Jurkat, Clone E6-1 (cell line): ENCODE measurements at regions not wholly inside any gene's neighbourhood (a gene's known extent, or its start where the extent isn't known, plus 50 kb on each side); places are given as distances from the start of the nearest gene placed in this dataset.

Experiments used
- DNase-seq: peaks from one replicate; pipeline ENCODE4 v3.0.0-alpha.2; 2011; ENCODE audit warnings: low read depth, low spot score
- H3K4me3 ChIP-seq: 2 replicates; pipeline ENCODE4 v1.5.1; 2011; ENCODE audit warnings: mild to moderate bottlenecking, low read length, control low read depth, moderate library complexity

DNA sequence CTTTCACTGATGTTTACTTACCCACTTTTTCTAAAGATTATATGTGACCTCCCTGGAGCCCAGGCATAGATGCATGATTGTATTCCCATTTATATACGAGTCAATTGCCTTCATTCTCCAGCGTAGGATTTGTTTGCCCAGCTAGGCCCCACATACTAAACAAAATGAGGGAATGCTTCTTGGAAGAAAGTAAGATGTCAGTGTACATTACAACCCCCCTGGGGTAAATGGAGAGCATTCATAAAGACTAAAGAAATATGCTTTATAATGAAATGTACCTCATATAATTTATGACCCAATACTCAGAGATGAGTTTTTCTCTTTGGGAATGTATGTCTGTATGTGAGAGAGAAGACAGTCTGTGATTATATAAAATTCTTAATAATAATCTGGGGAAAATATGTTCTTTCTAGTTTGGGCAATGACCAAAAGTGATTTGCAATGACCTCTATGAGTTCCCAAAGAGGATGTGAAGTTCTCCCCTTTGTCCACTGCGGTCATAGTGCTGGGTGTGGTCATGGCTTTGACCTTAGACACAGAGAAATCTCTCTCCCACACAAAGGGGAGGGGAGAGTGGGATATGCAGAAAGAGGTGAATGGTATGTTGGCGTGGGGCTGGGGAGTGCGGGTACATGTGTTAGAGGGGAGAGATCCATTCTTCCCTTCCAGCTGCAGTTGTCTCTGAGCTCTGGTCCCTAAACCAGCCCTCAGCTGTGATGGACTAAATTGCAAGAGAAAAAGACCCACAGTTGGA lies 175.6 kb downstream of the EN1 start:
- no peak for DNase-seq
- H3K4me3 ChIP-seq = no peak overlapping the region

DNA sequence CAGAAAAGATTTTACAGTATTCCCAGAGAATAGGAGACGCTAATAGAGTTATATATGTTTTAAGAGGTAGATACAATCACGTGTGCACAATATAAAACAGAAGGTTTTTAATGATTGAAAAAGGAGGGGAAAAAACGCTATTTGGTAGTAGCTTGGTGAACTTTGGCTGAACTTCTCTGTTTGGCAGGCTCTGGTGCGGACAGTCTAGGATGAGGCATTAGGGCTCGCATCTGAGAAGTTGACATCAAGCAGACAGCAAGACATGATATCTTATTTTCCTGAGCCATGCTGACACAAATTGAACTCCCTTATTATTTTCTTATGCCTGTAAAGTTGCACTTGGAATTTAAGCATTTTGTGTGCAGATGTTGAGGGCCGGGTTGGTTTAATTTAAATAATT lies 176.6 kb downstream of the EN1 start:
- no peak overlapping the region for H3K4me3 ChIP-seq
- no peak for DNase-seq

DNA sequence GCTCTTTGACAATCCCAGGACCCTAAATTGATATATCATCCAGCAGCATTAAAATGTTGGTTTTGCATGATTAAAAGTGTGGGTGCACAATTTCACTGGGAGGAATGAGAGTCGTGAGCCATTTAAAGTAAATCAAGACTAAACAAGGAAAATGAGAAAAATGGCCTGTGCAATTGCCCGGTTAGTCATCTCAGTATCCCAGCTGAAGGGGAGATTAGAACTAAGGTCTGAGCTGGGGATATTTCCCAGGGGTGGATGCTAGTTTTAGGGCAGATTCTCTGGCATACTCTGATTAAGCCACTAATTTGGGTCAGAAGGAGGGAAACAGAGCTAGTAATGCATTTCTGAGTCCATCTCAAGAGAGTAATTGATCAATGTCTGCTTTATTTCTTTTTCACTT lies 177.2 kb downstream of the EN1 start:
- H3K4me3 ChIP-seq = no peak overlapping the region
- DNase-seq = no peak

DNA sequence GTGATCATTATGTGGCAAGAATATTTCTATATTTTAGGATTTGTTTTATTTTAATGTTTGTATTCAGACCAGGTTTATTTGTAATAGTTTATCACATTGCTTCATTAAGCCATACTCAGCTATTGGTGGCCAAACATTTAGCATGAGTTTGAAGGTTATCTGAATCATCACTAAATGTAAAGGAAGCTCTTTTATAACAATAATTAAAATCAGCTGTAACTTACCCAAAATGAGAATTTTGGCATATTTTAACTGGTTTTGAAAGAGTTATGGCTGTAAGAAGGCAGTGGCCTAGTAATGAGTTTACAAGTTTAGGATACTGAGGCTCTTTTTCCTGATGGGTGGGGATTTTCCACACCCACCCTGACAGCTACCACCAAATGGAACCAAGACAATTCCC lies 177.8 kb downstream of the EN1 start:
- no peak for DNase-seq
- no peak overlapping the region for H3K4me3 ChIP-seq

DNA sequence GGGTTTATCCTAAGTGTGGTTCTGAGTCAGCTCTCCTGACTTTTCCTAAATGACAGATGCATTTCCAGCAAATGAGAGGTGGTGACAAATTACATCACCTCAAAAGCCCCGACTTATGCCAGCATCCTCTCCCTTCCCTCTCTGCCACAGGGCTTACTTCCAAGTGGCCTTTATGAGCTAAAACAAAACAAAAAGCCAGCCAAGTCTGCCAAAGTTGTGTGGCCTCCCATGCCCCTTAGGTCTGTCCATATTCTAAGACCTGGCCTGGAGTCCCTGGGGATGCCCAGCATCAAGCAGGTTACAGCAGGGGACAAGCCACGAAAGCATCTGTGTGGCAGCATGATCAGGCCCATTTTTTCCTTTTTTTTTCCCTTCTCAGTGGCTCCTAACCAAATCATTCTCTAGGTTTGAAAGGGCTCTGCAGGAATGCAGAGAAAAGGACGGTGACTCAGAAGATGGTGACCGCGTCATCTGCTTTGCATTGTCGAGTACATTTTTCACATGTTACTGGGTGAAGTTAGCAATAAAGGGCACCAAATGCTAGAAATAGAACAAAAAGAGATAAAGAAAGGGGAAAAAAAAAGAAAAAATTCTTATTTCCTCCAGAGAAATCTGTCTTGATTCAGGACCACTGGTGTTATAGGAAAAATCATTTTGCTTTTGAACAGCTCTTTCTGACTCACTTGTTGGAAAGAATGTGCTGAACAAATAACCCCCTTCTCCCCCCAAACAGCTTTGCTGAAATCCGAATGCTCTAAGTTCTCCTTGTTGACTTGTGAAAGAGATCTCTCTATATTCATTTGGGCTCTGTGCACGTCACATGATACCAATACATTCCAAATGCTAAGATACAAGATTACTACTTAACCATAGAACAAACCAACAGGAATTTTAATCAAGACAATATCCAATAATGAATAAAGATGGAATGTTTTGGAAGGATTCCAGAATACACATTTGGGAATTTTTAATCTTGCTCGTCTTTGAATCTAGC lies 178.7 kb downstream of the EN1 start:
- DNase-seq = no peak
- no peak overlapping the region for H3K4me3 ChIP-seq

DNA sequence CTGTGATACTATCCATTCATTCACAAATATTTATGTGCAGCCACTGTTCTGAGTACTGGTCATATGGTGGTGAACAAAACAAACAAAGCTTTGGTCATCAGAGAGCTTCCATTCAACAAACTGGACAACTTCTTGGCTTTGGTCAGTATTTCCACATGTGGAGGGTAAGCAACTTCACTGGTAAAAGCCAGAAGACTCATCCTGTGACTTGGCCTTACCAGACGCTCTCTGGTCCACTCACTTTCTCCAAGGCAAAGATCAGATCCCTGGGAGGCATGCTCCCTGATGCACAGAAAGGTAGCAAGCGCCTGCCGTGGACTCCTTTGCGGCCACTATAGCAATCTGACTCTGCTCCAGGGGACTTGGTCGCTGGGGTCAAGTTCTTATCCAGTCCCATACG lies 179.5 kb downstream of the EN1 start:
- no peak for DNase-seq
- no peak overlapping the region for H3K4me3 ChIP-seq

DNA sequence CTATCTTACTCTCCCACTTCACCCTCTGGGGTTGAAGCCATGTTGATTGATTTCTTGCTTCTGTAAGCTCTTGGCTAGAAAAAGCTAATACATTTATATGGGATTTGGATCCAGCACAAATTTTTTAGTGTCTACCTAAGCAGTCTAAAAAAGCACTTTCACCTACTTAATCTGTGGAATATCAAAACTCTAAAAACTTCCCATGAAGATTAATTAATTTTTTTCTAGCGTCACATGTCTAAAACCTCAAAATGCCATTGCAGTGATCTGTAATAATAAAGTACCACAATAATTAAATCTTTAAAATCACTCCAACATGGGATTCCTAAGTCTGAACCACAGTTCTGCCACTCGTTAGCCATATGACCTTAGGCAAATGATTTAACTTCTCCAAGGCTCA lies 180.1 kb downstream of the EN1 start:
- no peak overlapping the region for H3K4me3 ChIP-seq
- no peak for DNase-seq

DNA sequence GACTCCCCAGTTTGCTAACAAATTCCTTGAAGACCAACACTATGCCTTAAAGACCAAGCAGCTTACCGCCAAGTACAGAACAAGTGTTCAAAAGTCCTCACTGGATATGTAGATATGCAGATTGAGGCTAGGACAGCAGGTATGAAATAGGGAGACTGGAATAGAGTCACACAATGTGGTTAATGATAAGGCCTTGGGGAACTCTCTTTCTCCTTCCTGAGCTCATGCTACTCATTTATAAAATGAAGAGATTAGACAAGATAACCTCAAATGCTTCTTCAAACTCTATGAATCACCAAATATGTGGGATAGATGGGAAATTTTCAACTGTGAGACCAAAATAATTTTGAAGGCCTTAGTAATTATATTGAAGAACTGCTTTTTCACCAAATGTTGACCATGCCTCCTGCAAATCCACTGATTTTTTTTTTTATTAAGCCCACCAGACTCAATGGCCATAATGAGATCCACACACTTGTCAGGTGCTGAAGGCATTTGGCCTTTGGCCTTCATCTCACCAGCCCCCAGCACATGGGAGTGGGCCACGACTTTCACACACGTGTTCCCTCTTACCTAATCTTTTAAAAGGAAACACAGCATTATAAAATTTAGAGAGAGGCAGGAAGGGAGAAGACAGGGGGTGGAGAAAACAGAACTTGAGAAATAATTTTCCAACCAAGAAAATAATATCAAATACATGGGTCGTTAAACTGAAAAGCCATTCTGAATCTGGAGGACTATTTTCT lies 181.5 kb downstream of the EN1 start:
- no peak for DNase-seq
- H3K4me3 ChIP-seq = no peak overlapping the region

DNA sequence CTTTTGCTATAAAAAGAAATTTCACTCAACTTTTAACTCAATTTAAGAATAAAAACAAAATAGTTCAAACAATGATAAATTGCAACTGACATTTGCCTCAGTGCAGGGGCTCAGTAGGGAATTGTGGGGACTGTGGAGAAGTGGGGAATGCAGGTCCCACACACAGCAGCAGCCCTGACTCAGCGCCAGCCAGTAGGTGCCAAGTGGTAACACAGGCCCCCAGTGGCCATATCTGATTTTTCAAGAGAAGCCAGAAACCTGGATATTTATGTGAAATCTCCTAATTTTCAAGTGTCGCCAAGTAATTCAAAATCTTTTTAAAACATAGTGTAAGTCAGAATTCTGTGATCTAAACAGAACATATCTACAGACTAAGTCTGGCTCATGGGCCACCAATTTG lies 186.3 kb downstream of the EN1 start:
- no peak overlapping the region for H3K4me3 ChIP-seq
- DNase-seq = no peak

DNA sequence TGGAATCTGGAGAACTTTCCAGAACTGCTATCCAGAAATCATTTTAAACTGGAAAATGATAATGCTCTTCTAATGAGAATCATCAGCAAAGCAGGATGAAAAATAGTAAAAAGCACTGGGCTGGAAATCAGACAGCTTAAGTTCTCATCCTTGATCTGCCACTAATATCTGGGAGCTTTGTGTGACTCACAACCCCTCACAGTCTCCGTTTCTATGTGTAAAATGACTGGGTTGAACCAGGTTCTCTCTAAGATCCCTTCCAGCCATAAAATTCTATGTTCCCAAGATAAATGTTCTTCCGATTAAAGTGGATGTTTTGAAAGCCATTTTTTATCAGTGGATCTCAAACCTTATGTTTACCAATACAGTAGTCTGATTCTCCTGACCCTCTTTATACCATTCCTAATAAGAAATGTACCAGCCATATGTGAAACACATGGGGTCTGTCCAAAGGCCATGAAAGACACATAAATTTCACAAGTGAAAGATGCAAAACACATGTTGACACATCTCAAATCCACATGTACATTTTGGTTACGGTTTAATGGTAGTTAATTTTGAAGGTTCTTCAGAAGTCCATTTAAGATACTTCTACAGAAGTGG lies 188.8 kb downstream of the EN1 start:
- no peak for DNase-seq
- H3K4me3 ChIP-seq = no peak overlapping the region

DNA sequence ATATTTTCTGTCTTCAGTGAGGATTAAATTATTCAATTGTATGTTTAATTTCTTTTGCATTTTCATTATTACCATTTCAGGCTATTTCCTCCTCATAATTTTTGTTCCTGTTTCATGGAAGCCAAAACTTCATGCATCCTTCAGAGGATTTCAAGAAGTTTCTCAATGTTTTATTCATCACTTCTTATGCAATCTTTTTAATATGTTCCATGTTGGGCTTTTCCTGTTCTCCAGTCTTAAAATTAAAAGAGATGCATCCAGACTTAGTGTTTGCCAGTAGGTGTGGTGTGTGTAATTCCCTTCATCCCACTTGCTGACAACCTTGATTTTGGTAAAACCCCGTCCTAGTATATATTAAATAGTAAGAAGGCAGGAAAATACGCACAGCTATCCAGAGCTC lies 190.0 kb downstream of the EN1 start:
- no peak overlapping the region for H3K4me3 ChIP-seq
- DNase-seq = no peak

DNA sequence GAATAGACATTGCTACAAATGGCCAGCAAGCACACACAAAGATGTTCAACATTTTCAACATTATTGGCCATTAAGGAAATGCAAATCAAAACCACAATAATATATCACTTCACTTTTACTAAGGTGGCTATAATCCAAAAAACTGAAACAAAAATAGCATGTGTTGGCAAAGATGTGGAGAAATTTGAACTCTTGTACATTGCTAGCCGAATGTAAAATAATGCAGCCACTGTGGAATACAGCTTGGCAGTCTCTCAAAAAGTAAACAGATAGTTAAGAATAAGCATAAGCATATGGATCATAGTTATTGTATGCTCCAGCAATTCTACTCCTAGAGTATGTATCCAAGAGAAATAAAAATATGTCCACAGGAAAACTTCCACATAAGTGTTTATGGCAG lies 192.5 kb downstream of the EN1 start:
- H3K4me3 ChIP-seq = no peak overlapping the region
- DNase-seq = no peak

DNA sequence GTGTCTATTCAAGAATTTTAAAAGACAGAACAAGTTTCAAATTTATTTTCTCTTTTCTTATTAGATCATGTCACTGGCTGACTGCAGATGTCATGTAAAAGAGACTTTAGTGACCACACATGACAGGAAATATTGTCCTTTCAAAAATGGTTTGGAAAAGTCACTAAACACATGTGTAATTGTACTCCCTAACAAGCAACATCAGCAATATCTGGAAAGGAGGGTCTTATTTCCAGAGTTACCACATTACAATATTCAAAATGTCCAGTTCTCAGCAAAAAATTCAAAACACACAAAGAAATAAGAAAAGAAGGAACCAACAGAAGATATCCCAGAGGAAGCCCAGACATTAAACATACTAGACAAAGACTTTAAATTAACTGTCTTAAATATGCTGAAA lies 197.1 kb downstream of the EN1 start:
- H3K4me3 ChIP-seq = no peak overlapping the region
- DNase-seq = no peak

DNA sequence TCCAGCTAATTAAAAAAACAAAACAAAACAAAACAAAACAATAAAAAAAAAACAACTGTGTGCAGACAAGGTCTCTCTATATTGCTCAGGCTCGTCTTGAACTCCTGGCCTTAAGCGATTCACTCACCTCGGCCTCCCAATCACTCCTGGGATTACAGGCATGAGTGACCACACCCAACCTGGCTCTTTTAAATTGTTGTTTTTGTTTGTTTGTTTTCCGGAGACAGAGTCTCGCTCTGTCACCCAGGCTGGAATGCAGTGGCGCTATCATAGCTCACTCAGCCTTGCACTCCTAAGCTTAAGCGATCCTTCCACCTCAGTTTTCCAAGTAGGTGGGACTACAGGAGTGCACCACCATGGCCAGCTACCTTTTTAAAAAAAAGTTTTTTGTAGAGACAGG lies 201.6 kb downstream of the EN1 start:
- no peak overlapping the region for H3K4me3 ChIP-seq
- DNase-seq = no peak

DNA sequence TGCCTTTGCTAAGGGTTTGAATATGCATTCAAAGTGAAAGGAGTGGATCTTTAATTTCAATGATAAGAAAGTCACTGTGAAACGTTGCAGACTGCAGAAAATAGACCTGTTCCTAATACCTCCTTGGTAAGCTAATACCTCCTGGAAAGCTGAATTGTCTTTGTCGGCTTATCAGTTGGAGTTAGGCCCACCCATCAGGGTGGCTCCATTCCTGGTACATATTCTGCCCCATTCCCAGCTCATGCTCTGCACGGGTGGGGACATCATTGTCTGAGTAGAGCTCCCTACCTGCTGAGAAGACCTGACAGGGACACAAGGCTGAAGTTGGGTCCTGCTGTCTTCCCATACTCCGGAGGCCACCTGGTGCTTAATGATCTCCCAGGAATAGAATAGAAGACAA lies 203.3 kb downstream of the EN1 start:
- H3K4me3 ChIP-seq = no peak overlapping the region
- DNase-seq = no peak

DNA sequence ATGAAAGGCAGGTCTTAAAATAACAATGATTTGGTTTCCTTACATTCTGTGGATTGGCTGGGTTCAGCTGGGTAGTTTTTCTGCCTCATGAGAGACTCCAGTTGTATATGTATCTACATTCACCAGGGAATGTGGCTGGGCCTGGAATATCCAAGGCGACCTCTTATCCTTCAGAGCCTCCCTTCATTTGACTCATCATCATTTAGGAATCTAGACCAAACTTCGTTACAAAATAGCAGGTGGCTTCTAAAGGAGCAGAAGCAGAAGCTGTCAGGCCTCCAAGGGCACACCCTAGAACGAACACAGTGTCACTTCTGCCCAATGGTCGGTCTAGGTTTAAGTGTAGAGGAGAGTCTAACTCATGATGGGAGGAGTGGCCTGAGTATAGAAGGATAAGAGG lies 204.2 kb downstream of the EN1 start:
- H3K4me3 ChIP-seq = no peak overlapping the region
- DNase-seq = no peak

DNA sequence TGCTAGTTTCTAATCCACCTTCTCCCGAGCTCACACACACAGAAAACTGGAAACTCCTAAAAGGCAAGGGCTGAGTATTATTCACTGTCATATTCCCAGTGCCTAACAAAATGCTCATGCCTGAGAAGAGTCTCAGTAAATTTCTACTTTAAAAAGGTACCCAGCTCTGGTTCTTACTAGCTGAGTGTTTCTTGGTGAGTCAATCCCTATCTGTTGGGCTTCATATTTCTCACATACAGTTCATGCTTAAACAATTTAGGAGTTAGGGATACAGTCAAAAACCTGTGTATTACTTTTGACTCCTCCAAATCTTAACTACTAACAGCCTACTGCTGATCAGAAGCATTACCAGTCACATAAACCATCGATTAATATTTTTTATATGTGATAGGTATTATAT lies 204.9 kb downstream of the EN1 start:
- DNase-seq = no peak
- H3K4me3 ChIP-seq = no peak overlapping the region

DNA sequence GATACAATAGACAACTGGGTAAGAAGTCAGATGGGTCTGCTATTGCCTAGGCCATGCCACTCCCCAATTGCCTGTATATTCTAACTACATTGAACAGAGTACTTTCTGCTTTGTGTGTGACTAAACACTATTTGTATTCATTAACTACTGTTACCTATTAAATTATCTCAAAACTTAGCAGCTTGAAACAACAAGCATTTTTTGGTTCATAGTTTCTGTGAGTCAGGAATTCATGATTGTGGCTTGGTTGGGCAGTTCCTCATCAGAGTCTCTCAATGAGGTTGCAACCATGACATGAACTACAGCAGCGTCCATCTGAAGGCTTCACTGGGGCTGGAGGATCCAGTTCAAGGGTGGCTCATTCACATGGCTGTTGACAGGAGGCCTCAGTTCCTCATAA lies 205.7 kb downstream of the EN1 start:
- no peak overlapping the region for H3K4me3 ChIP-seq
- DNase-seq = no peak

DNA sequence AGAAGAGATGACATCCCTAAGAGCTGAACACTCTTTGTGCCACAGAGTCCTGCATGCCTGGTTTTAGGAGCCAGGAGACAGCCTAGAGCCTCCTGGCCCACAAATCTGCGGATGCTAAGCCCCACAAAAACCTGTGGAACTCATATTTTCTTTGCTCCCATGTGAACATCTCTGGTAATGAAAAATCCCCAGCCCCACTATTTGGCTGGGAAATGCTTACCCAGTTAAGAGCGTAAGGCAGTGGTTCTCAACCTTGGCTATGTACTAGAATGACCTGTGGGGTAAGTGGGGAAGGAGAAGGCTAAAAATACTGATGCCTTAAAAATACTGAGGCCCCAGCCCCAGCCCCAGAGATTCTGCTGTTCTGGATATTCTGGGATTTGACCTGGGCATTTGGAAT lies 208.1 kb downstream of the EN1 start:
- no peak for DNase-seq
- H3K4me3 ChIP-seq = no peak overlapping the region

DNA sequence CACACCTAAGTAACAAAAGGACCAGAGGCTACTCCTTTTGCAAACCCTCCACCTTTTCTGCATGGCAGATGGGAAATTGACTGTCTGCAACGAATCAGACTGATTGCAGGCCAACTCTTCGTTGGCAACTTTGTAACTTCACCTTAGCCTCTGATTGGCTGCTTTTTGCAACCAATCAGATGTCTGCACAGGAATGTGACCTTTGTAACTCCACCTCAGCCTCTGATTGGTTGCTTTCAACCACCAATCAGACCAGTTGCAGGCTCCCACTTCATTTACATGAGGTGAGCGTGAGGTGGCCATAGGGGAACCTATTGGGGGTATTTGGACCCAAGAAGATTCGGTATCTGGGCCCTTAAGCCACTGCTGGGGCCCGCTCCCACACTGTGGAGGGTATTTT lies 209.0 kb downstream of the EN1 start:
- no peak overlapping the region for H3K4me3 ChIP-seq
- peak; percentile 7 for DNase-seq
